Skeletal muscle tissue (tissue), 3 donors: ENCODE measurements at regions not wholly inside any gene's neighbourhood (a gene's known extent, or its start where the extent isn't known, plus 50 kb on each side); places are given as distances from the start of the nearest gene placed in this dataset.

Source experiments
- H3K27ac ChIP-seq: one replicate; pipeline ENCODE4 v1.7.0; 2013; ENCODE audit warnings: mild to moderate bottlenecking, low read depth, low read length, inconsistent platforms
- H3K27me3 ChIP-seq, 3 donors: one replicate each; pipeline ENCODE4 v1.7.0; 2013; ENCODE audit warnings: low read length in 3 of 3; ENCODE audit not compliant: control insufficient read depth in 3 of 3, insufficient read depth in 3 of 3
- H3K36me3 ChIP-seq, 3 donors: one replicate each; pipeline ENCODE4 v1.7.0; 2013; ENCODE audit warnings: low read length in 3 of 3; ENCODE audit not compliant: control insufficient read depth in 3 of 3, insufficient read depth in 3 of 3
- H3K4me1 ChIP-seq, 3 donors: one replicate each; pipeline ENCODE4 v1.7.0; 2013; ENCODE audit warnings: low read length in 3 of 3, mild to moderate bottlenecking in 3 of 3; ENCODE audit not compliant: control insufficient read depth in 3 of 3, insufficient read depth in 3 of 3
- H3K4me3 ChIP-seq, 3 donors: one replicate each; pipeline ENCODE4 v1.7.0; 2013; ENCODE audit warnings: low read length in 3 of 3
- H3K9ac ChIP-seq, 3 donors: one replicate each; pipeline ENCODE4 v1.7.0; 2013; ENCODE audit warnings: low read length in 3 of 3, mild to moderate bottlenecking in 3 of 3, moderate library complexity in 2 of 3, low read depth in 1 of 3
- H3K9me3 ChIP-seq, 3 donors: one replicate each; pipeline ENCODE4 v1.7.0; 2013; ENCODE audit warnings: low read length in 3 of 3; ENCODE audit not compliant: control insufficient read depth in 3 of 3
- donor health status: Osteomylitis.

DNA sequence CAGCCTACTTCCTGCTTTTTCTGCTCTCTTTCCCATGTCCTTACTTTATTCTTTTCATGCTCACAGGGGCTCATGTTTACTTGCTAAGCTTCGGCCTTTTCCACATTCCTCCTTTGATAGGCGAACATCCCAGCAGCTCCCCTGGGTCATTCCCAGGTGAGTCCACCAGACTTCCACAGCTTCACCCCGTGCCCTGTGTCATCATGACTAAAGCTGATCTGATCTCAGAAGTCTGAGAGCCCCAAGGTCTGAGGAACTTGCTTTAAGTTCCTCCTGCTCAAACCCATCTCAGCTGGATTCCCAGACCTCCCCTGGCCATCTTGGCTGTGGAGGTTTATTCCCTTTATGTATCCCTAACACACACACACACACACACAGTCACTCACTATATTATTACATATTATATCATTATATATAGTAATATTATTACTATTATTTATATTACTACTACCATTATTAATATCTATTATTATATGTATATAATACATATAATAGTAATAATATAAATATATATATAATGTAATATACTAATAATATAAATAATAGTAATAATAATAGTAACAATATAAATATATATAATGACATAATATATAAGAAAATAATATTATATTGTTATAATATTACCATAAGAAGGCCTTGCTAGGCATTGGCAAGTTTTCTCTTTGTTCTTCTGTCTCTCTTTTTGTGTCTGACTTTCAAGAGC lies 295.9 kb downstream of the PTEN start:
- Histone ChIP-seq H3K4me1 (peaks cover 4 to 8% (median 6%) of the 10 kb centered on the region in 3 donors), H3K9me3 (no peaks in the 10 kb centered on the region), H3K9ac (no peak overlapping the region), H3K36me3 (no peaks in the 10 kb centered on the region), H3K4me3 (no peak overlapping the region), H3K27ac (no peak overlapping the region), H3K27me3 (no peaks in the 10 kb centered on the region)

DNA sequence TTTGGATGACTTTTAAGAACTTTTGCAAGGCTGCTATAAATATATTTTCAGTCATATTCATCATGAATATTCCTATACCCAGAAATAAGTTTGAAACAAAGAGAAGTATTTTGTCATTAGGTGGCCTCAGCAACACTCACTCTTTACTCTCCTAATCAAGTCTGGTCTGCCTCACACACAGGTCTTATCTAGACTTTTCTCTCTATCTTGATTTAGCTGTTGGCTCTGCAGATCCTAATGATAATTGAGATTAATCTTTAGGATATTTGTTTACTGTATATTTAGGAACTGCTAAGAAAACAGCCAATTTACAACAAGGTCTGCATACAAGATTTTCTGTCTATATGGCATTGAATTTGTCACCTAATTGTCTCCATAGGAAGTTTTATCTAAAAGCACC lies 297.6 kb downstream of the PTEN start:
- H3K27ac ChIP-seq, result no peak overlapping the region

DNA sequence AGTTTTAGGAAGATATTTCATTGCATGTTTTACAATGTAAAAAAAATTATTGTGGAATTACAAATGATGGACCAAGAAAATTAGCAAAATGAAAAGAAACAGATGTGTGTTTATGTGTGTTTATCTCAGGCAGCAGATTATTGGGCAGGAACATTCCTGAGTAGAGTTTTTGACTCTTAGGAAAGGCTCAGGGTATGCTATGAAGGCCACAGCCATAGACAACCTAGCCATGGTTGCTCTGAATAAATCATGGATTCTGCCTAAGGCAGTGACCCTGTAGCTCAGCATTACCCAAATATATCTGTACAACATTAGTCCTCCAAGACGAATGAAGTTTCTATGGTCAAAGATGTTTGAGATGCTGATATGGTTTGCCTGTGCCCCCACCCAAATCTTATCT lies 298.3 kb downstream of the PTEN start:
- H3K4me1 ChIP-seq, result peaks cover 5 to 17% (median 9%) of the 10 kb centered on the region in 3 donors
- no peaks in the 10 kb centered on the region for H3K36me3 ChIP-seq
- no peak overlapping the region for H3K27ac ChIP-seq
- no peaks in the 10 kb centered on the region for H3K27me3 ChIP-seq
- no peaks in the 10 kb centered on the region for H3K9me3 ChIP-seq
- H3K9ac ChIP-seq, result no peak overlapping the region
- H3K4me3 ChIP-seq, result no peak overlapping the region

More for the DNA sequence above, 297.6 kb downstream of the PTEN start:
- H3K4me1 ChIP-seq, result peaks cover 6 to 11% (median 9%) of the 10 kb centered on the region in 3 donors
- no peaks in the 10 kb centered on the region for H3K9me3 ChIP-seq
- no peak overlapping the region for H3K9ac ChIP-seq
- H3K27me3 ChIP-seq, result no peaks in the 10 kb centered on the region
- no peaks in the 10 kb centered on the region for H3K36me3 ChIP-seq
- no peak overlapping the region for H3K4me3 ChIP-seq

DNA sequence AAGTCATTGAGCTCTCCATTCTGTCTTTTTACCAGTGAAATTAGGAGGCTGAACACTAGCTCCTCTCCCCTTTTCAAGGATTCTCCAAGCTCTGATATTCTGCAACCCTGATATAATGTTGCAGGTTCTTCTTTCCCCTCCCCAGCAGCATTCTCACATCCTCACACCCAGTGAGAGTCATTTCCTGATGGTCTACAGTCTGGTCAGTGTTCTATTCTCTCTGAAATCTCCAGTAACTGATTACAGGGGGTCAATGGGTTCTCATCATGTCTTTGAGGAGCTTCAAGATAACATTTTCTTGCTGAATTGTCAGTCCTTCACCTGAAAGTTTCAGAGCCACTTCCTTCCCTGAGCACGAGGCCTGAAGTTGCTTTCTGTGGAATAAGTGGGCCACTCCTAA lies 299.4 kb downstream of the PTEN start:
- Histone ChIP-seq H3K9ac (no peak overlapping the region), H3K36me3 (no peaks in the 10 kb centered on the region), H3K27me3 (no peaks in the 10 kb centered on the region), H3K4me1 (peaks cover 3 to 18% (median 5%) of the 10 kb centered on the region in 3 donors), H3K9me3 (no peaks in the 10 kb centered on the region), H3K27ac (no peak overlapping the region), H3K4me3 (no peak overlapping the region)

DNA sequence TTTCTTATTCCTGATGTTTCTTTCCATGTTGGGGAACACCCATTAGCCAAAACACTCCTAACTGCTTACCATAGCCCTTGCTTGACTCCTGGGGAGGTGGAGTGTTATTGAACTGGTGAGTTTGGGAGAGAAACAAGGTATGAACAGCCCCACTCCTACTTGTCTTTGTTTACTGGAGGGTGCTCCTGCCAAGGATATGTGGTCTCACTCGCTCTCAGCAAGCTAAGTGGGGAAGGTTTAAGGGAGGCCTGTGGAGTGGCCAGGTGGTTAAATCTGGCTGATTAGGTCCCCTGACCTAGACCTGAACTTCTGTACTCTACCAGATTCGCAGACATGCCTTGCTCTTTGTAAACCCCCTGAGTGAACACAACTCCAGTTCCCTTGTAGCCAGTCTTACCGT lies 300.1 kb downstream of the PTEN start:
- Histone ChIP-seq H3K4me1 (peaks cover 3 to 14% (median 5%) of the 10 kb centered on the region in 3 donors), H3K4me3 (no peak overlapping the region), H3K9me3 (no peaks in the 10 kb centered on the region), H3K36me3 (no peaks in the 10 kb centered on the region), H3K27ac (no peak overlapping the region), H3K27me3 (no peaks in the 10 kb centered on the region), H3K9ac (no peak overlapping the region)

DNA sequence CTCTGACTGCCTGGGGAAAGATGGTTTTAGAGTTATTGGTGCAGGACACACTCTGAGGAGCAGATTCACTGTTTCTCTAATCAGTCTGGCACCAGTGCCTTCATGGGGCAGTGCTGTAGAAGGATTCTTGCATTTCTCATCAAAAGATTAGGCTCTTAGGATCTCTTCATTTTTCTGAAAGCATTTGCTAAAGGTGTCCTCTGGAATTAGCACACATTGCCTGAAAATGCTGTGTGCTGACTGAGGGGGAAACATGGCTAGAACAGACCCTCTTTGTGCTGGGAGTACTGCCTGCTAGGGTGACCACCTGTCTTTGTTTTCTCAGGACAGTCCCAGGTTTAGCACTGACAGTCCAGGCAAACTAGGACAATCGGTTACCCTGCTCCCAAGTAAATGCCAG lies 301.0 kb downstream of the PTEN start:
- Histone ChIP-seq H3K27me3 (no peaks in the 10 kb centered on the region), H3K27ac (no peak overlapping the region), H3K4me1 (peaks cover 3 to 14% (median 5%) of the 10 kb centered on the region in 3 donors), H3K4me3 (no peak overlapping the region), H3K36me3 (no peaks in the 10 kb centered on the region), H3K9ac (no peak overlapping the region), H3K9me3 (no peaks in the 10 kb centered on the region)

DNA sequence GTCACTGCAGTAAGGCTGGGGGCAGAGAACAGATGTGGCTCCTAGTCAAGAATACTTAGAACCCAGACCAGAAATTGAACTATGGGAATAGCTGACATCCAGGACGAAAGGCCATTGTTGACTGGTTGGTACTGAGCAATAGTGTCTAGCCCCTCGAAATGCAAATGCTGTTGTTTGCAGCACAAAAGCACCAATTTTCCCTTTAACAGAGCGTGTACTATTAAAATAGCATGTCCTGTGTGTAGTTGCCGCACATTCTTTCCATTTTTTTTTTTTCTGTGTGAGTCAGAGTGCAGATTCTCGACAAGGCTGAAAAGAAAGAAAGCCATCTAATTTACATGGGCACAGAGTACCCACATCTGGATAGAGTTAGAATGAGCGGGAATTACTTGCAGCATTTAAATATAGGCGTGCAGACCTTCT lies 302.4 kb downstream of the PTEN start:
- no peaks in the 10 kb centered on the region for H3K36me3 ChIP-seq
- no peak overlapping the region for H3K9ac ChIP-seq
- peaks cover 3 to 14% (median 5%) of the 10 kb centered on the region in 3 donors for H3K4me1 ChIP-seq
- H3K27ac ChIP-seq, result no peak overlapping the region
- H3K9me3 ChIP-seq, result no peaks in the 10 kb centered on the region
- H3K4me3 ChIP-seq, result no peak overlapping the region
- no peaks in the 10 kb centered on the region for H3K27me3 ChIP-seq

DNA sequence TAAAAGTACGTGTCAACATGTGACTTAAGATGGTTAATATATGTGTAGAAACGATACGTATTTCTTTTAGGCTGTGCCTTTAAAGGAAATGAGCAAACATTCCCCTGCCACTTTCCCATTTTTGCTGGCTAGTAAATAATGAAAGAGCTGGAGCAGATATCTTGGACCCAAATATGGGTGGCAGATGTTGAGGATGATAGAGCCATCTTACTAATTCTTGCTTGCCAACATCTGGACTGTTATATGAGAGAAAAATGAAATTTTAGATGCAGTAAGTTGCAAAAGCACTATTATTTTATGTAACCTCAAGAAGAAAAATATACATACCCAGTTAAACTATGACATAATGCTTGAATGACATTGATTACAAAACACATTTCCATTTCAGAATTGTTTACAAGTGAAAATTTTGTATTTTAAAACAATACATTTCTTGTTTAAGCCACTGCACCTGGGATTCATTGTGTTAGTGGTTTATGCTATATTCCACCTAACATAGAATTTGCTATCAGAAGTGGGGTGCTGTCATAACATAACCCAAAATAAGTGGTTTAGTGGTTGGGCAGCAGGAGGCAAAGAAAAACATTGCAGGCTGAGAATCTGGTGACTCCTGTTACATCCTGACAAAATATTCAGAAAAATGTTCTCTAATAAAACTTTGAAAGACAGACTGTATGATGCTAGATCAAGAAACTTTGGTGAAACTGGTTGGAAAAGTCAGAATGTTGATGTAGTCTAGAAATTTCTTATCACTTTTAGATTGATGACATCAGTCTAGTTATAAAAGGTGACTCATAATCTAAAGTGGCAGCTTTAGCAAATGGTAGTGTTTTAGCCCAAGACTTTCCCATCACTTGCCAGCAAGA lies 305.0 kb downstream of the PTEN start:
- Histone ChIP-seq H3K36me3 (no peaks in the 10 kb centered on the region), H3K9me3 (no peaks in the 10 kb centered on the region), H3K4me1 (peaks cover 3 to 14% (median 5%) of the 10 kb centered on the region in 3 donors), H3K27me3 (no peaks in the 10 kb centered on the region), H3K4me3 (no peak overlapping the region), H3K9ac (no peak overlapping the region), H3K27ac (no peak overlapping the region)

DNA sequence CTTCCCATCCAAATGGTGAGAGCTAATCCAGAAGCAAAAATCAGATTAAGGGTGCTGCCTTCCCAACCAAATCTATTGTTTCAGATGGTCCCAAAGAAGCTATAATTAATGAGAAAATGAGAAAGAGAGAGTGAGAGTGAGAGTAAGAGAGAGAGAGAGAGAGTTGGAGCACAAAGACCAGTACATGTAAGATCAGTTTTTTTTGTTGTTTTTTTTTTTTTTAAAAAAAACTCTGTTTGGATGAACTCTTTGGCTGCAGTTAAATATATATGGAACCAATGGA lies 305.6 kb downstream of the PTEN start:
- Histone ChIP-seq H3K27me3 (no peaks in the 10 kb centered on the region), H3K9ac (no peak overlapping the region), H3K27ac (no peak overlapping the region), H3K4me1 (peaks cover 3 to 14% (median 5%) of the 10 kb centered on the region in 3 donors), H3K9me3 (no peaks in the 10 kb centered on the region), H3K36me3 (no peaks in the 10 kb centered on the region), H3K4me3 (no peak overlapping the region)

DNA sequence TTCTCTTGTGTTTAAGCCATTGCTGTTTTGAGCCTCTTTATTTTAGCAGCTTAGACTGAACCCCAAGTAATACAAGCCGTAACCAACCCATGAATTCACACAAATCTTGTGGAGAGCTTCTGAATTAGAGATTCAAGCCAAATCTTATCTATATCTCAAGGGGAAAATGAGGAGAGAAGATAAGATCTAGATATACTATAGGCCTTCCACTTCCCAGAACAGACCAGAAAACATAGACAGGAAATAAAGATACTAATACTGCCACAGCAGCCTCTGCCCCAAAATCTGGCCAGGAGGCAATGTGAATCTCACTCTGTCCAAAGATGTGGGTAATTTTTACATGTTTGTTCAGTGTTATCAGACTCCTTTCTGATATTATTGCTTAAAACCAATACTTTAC lies 307.2 kb downstream of the PTEN start:
- H3K9ac ChIP-seq, result no peak overlapping the region
- H3K4me3 ChIP-seq, result no peak overlapping the region
- no peaks in the 10 kb centered on the region for H3K27me3 ChIP-seq
- H3K4me1 ChIP-seq, result peaks cover 0 to 14% (median 3%) of the 10 kb centered on the region in 3 donors
- no peaks in the 10 kb centered on the region for H3K36me3 ChIP-seq
- no peak overlapping the region for H3K27ac ChIP-seq
- H3K9me3 ChIP-seq, result no peaks in the 10 kb centered on the region
